ENCODE measurements at regions not wholly inside any gene's neighbourhood (a gene's known extent, or its start where the extent isn't known, plus 50 kb on each side); places are given as distances from the start of the nearest gene placed in this dataset.

GRCh38 chr2:147467441-147467840 is 377.4 kb upstream of the ACVR2A start:
- no peak for DNase-seq (ENCODE audit: low read depth)

GRCh38 chr2:147464737-147465357 is 380.0 kb upstream of the ACVR2A start:
- DNase-seq (ENCODE audit: low read depth) = no peak

- no peak for DNase-seq (ENCODE audit: low read depth)
These were observed 380.8 kb upstream of the ACVR2A start for GRCh38 chr2:147463881-147464520.

GRCh38 chr2:147460155-147460554 is 384.7 kb upstream of the ACVR2A start:
- no peak for DNase-seq (ENCODE audit: low read depth)

- no peak for DNase-seq (ENCODE audit: low read depth)
These were observed 388.1 kb upstream of the ACVR2A start for GRCh38 chr2:147456779-147457178.

GRCh38 chr2:147451902-147452515 is 392.8 kb upstream of the ACVR2A start:
- DNase-seq (ENCODE audit: low read depth) = no peak

GRCh38 chr2:147450661-147451510 is 393.9 kb upstream of the ACVR2A start:
- DNase-seq (ENCODE audit: low read depth) = no peak

GRCh38 chr2:147449323-147449991 is 395.4 kb upstream of the ACVR2A start:
- no peak for DNase-seq (ENCODE audit: low read depth)

GRCh38 chr2:147442816-147443215 is 402.0 kb upstream of the ACVR2A start:
- no peak for DNase-seq (ENCODE audit: low read depth)

GRCh38 chr2:147441182-147441581 is 403.6 kb upstream of the ACVR2A start:
- no peak for DNase-seq (ENCODE audit: low read depth)

GRCh38 chr2:147440734-147441133 is 404.1 kb upstream of the ACVR2A start:
- DNase-seq (ENCODE audit: low read depth) = no peak

GRCh38 chr2:147439986-147440385 is 404.8 kb upstream of the ACVR2A start:
- no peak for DNase-seq (ENCODE audit: low read depth)

GRCh38 chr2:147438882-147439281 is 405.9 kb upstream of the ACVR2A start:
- no peak for DNase-seq (ENCODE audit: low read depth)

- no peak for DNase-seq (ENCODE audit: low read depth)
These were observed 411.0 kb upstream of the ACVR2A start for GRCh38 chr2:147433822-147434221.

GRCh38 chr2:147430408-147430807 is 414.4 kb upstream of the ACVR2A start:
- no peak for DNase-seq (ENCODE audit: low read depth)

GRCh38 chr2:147428120-147428747 is 416.6 kb upstream of the ACVR2A start:
- DNase-seq (ENCODE audit: low read depth) = no peak

GRCh38 chr2:147425437-147426029 is 419.3 kb upstream of the ACVR2A start:
- no peak for DNase-seq (ENCODE audit: low read depth)

- DNase-seq (ENCODE audit: low read depth) = no peak
These were observed 420.1 kb upstream of the ACVR2A start for GRCh38 chr2:147424766-147425165.

- DNase-seq (ENCODE audit: low read depth) = no peak
These were observed 423.7 kb upstream of the ACVR2A start for GRCh38 chr2:147420947-147421675.

- DNase-seq (ENCODE audit: low read depth) = no peak
These were observed 424.3 kb upstream of the ACVR2A start for GRCh38 chr2:147420517-147420916.

GRCh38 chr2:147416099-147416498 is 428.7 kb upstream of the ACVR2A start:
- peak; percentile 5 for DNase-seq (ENCODE audit: low read depth)
